CD4-positive, alpha-beta T cell (primary cell): ENCODE measurements at regions not wholly inside any gene's neighbourhood (a gene's known extent, or its start where the extent isn't known, plus 50 kb on each side); places are given as distances from the start of the nearest gene placed in this dataset.

Source experiments
- ATAC-seq: fragments of 200-7000 bp; cut with Tn5 transposase; one replicate; pipeline ENCODE4 v1.10.0; 2022; ENCODE audit warnings: mild to moderate bottlenecking; ENCODE audit not compliant: poor library complexity
- CTCF ChIA-PET: fragments of 350-600 bp; sonication (Branson Sonifier 250); formaldehyde crosslinking; loops from one replicate; lab custom pipeline; 2021; ENCODE audit warnings: antibody characterized with exemption, inconsistent platforms; lab: Charles Lee
- POLR2A ChIA-PET: fragments of 350-600 bp; sonication (Branson Sonifier 250); formaldehyde crosslinking; loops from one replicate; lab custom pipeline; 2021; ENCODE audit warnings: antibody characterized with exemption, inconsistent platforms; lab: Charles Lee
- DNase-seq, 14 experiments: peaks; one replicate each; pipeline ENCODE4 v3.0.0-alpha.2; 2013 to 2020; ENCODE audit warnings: mixed read lengths in 2 of 14
- H3K27ac ChIP-seq, 2 donors: one replicate each; pipeline versions ENCODE4 v1.5.1 to v1.7.0; 2013; ENCODE audit warnings: low read length in 2 of 2, low read depth in 1 of 2, mild to moderate bottlenecking in 1 of 2
- H3K27me3 ChIP-seq, 2 experiments: 1 replicate in 1 of 2; 2 replicates in 1 of 2; pipeline versions ENCODE4 v1.6.1 to v1.7.0; 2013; ENCODE audit warnings: low read length in 2 of 2, control low read depth in 1 of 2, mild to moderate bottlenecking in 1 of 2, moderate library complexity in 1 of 2; ENCODE audit not compliant: insufficient read depth in 2 of 2, control insufficient read depth in 1 of 2
- H3K36me3 ChIP-seq: one replicate; pipeline ENCODE4 v1.6.1; 2013; ENCODE audit warnings: low read length, control low read depth; ENCODE audit not compliant: insufficient read depth
- H3K4me1 ChIP-seq: one replicate; pipeline ENCODE4 v1.6.1; 2013; ENCODE audit warnings: low read length, control low read depth; ENCODE audit not compliant: insufficient read depth
- H3K4me3 ChIP-seq: one replicate; pipeline ENCODE4 v1.5.1; 2013; ENCODE audit warnings: mild to moderate bottlenecking, low read length, moderate library complexity
- H3K9me3 ChIP-seq, 2 experiments: 1 replicate in 1 of 2; 2 replicates in 1 of 2; pipeline versions ENCODE4 v1.6.1 to v1.7.0; 2013; ENCODE audit warnings: low read length in 2 of 2, mild to moderate bottlenecking in 2 of 2, control low read depth in 1 of 2, moderate library complexity in 1 of 2; ENCODE audit not compliant: control insufficient read depth in 1 of 2, insufficient read depth in 1 of 2
- H3K27ac Mint-ChIP-seq: one replicate; pipeline ENCODE4 v1.8.0; 2020; ENCODE audit warnings: mixed read lengths
- H3K27me3 Mint-ChIP-seq: one replicate; pipeline ENCODE4 v1.8.0; 2021; ENCODE audit warnings: mixed read lengths
- H3K36me3 Mint-ChIP-seq: one replicate; pipeline ENCODE4 v1.8.0; 2021; ENCODE audit warnings: low read depth, mixed read lengths
- H3K4me1 Mint-ChIP-seq: one replicate; pipeline ENCODE4 v1.8.0; 2021; ENCODE audit warnings: low read depth, mixed read lengths
- H3K4me3 Mint-ChIP-seq: one replicate; pipeline ENCODE4 v1.8.0; 2020; ENCODE audit warnings: mild to moderate bottlenecking, mixed read lengths
- H3K9me3 Mint-ChIP-seq: one replicate; pipeline ENCODE4 v1.8.0; 2020; ENCODE audit warnings: mixed read lengths
- CTCF ChIP-seq: fragments of 200-600 bp; IDR thresholded peaks from one replicate; pipeline ENCODE4 v1.8.0; 2022; ENCODE audit warnings: antibody characterized with exemption, mild to moderate bottlenecking
- intact Hi-C, 2 experiments: fragments of 100-400 bp; cut with DNase I in 1 of 2; cut with micrococcal nuclease in 1 of 2; formaldehyde crosslinking; loops; one replicate each; pipeline versions ENCODE4 v1.15.1 to v1.9.0; 2023 to 2025; cut with DNase I, micrococcal nuclease

GRCh38 chr7:19304086-19304485 is 158.9 kb upstream of the FERD3L start:
- no peak overlapping the region for H3K27ac ChIP-seq
- no peaks in the 10 kb centered on the region for H3K4me1 ChIP-seq
- POLR2A ChIA-PET: no interaction called here
- no peak for DNase-seq
- H3K9me3 ChIP-seq: peaks cover 0 to 6% of the 10 kb centered on the region in 2 experiments
- CTCF ChIA-PET: no interaction called here
- no peak overlapping the region for H3K27ac Mint-ChIP-seq
- H3K27me3 ChIP-seq: no peaks in the 10 kb centered on the region
- intact Hi-C loops: no loop called here
- no peaks in the 10 kb centered on the region for H3K36me3 Mint-ChIP-seq
- no peaks in the 10 kb centered on the region for H3K4me1 Mint-ChIP-seq
- H3K9me3 Mint-ChIP-seq: no peaks in the 10 kb centered on the region
- no peak for TF ChIP-seq CTCF
- no peak overlapping the region for H3K4me3 Mint-ChIP-seq
- no peaks in the 10 kb centered on the region for H3K36me3 ChIP-seq
- ATAC-seq: no peak
- no peak overlapping the region for H3K4me3 ChIP-seq
- no peaks in the 10 kb centered on the region for H3K27me3 Mint-ChIP-seq

- H3K9me3 ChIP-seq: peaks cover 0 to 6% of the 10 kb centered on the region in 2 experiments
- no peaks in the 10 kb centered on the region for H3K36me3 ChIP-seq
- H3K27me3 Mint-ChIP-seq: no peaks in the 10 kb centered on the region
- ChIA-PET POLR2A (no interaction called here), CTCF (no interaction called here)
- intact Hi-C loops: no loop called here
- H3K4me1 ChIP-seq: no peaks in the 10 kb centered on the region
- no peak overlapping the region for H3K4me3 Mint-ChIP-seq
- H3K9me3 Mint-ChIP-seq: peaks cover 2% of the 10 kb centered on the region
- no peaks in the 10 kb centered on the region for H3K4me1 Mint-ChIP-seq
- ATAC-seq (no peak), DNase-seq (no peak)
- no peaks in the 10 kb centered on the region for H3K27me3 ChIP-seq
- no peak for TF ChIP-seq CTCF
- H3K27ac ChIP-seq: no peak overlapping the region
- no peak overlapping the region for H3K27ac Mint-ChIP-seq
- H3K4me3 ChIP-seq: no peak overlapping the region
- no peaks in the 10 kb centered on the region for H3K36me3 Mint-ChIP-seq
Measured at GRCh38 chr7:19302731-19303130, 157.5 kb upstream of the FERD3L start.

GRCh38 chr7:19296617-19297016 is 151.4 kb upstream of the FERD3L start:
- H3K27me3 ChIP-seq: no peaks in the 10 kb centered on the region
- CTCF ChIA-PET: no interaction called here
- Mint-ChIP-seq H3K27ac (no peak overlapping the region), H3K4me3 (no peak overlapping the region), H3K27me3 (no peaks in the 10 kb centered on the region), H3K36me3 (no peaks in the 10 kb centered on the region), H3K9me3 (peaks cover 2% of the 10 kb centered on the region), H3K4me1 (no peaks in the 10 kb centered on the region)
- DNase-seq (no peak), ATAC-seq (no peak)
- H3K9me3 ChIP-seq: peaks cover 0 to 3% of the 10 kb centered on the region in 2 experiments
- no peak overlapping the region for H3K4me3 ChIP-seq
- POLR2A ChIA-PET: no interaction called here
- intact Hi-C loops: no loop called here
- H3K27ac ChIP-seq: no peak overlapping the region
- no peaks in the 10 kb centered on the region for H3K4me1 ChIP-seq
- no peak for TF ChIP-seq CTCF
- H3K36me3 ChIP-seq: no peaks in the 10 kb centered on the region
